HG03378 (cell line): ENCODE measurements at regions not wholly inside any gene's neighbourhood (a gene's known extent, or its start where the extent isn't known, plus 50 kb on each side); places are given as distances from the start of the nearest gene placed in this dataset.

ENCODE experiments used
- ATAC-seq: cut with Tn5 transposase; IDR thresholded peaks from one replicate; pipeline ENCODE4 v1.9.1; 2021; ENCODE audit warnings: mild to moderate bottlenecking, moderate library complexity; ENCODE audit not compliant: unreplicated experiment

DNA sequence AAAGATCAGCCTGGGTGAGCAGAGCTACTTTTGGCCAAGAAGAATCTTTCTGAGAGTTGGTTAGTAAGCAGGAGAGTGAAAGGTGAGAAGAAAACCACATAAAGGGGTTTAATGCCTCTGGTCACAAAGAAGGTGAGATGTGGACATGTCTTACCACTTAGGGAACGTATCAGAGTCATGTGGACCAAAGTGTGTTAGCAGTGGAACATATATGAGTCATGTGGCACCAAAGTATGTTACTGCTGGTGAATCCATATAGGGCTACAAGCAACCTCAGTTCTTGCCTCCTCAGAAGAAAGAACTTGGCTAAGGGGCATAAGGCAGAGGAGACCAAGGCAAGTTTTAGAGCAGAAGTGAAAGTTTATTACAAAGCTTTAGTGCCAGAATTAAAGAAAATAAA, 411.6 kb upstream of the NEGR1 start:
- no peak for ATAC-seq

DNA sequence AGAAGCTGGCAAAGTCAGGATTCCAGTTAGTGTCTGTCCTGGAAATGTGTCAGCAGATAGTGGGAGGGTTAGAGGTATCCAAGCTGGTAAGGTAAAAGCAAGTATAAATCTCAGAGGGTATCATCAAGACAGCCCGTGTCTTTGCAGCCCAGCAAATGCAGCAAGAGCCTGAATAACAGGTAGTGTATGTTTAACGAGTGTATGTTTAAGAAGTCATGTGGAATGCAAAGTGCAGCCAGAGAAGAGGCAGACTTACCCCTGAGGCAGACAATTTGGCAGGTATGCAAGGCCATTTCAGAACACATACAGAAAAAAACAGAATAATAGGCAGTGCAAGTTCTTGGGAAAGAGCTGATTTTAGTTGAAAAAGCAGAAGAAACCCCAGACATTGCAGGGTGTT, 411.0 kb upstream of the NEGR1 start:
- no peak for ATAC-seq

DNA sequence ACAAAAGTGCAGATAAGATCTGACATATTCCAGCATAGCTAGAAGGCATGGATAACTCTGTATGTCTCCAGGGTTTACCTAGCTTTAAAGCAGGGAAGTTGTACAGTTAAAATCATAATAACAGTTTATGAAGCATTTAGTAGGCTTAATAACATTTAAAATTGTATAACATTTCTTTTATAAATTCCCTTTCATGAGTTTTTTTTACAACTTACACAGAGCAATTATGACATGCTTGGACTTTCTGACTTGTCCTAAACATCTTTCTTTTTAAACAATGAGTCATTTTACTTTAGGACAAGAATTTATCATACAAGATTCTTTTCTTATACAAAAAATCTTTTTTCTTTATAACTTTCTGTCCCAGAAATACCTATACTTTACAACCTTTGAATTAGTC, 408.5 kb upstream of the NEGR1 start:
- ATAC-seq = no peak

DNA sequence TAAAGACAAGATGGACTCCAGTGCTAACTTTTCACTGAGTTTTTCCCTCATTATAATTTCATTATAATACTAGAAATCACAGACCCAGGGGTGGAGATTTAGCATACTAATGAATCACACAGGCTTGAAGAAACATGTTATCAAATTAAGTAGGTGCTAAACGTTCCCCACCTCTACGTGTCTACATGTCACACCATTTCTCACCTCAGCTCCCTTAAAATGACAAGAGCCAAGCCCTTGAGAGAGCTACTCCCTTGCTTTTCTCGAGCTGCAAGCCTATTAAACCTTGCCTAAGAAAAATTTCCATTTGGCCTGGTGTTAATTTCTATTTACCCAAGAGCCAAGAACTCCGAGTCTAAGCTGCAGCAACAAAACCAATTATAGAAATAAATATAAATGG, 396.3 kb upstream of the NEGR1 start:
- ATAC-seq = no peak

DNA sequence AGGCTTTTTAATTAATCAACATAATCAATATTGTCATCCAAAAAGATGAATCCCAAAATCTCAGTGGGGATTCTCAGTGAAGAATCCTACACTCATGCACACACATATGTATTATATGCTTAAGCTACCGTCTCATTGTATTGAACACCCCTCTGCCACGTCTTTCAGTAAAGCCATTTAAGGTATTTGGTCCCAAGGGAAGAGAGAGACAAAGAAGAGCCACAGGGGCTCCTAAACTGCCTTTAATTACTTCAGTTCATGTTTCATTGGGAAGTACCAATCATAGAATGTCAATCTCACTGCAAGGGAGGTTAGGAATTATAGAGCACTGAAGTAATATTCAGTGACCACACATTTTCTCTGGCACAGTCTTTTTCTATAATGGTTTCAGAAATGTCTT, 388.6 kb upstream of the NEGR1 start:
- no peak for ATAC-seq

DNA sequence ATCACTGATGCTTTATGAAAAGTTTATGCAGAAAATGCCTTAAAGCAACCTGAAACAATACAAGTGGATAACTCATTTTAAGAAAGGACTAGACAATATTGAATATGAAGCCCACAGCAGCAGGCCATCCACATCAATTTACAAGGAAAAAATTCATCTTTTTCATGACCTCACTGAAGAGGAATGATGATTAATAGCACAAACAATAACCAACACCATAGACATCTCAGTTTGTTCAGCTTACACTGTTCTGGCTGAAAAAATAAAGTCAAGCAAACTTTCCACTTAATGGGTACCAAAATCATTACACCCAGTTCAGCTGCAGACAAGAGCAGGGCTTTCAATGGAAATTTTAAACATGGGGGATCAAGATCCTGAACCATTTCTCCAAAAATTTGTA, 380.6 kb upstream of the NEGR1 start:
- no peak for ATAC-seq

DNA sequence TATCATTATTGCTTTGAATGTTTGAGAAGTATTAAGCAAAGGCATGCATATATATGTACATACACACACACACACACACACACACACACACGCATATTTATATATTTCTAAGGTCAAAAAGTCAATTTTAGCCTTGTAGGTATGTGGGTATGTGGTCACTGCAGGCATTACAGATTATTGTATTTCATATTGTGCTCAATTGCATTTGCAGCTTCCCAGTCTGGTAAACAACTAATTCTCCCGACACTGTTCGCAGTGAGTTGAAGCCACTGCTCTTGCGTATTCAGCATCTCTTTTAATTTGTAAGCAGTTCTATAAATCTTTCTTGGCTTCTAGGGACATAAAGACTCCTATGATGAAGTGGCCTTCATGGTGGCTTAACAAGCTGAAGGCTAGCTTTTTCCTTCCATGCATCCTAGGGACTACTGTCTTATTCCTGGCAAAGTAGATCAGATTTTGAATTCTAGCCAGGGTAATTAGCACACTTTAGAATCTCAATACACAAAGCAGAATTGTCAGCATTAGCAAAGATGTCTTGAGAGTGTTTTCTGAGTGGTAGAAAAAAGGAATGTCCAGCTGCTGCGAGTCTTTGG, 368.6 kb upstream of the NEGR1 start:
- ATAC-seq = no peak

DNA sequence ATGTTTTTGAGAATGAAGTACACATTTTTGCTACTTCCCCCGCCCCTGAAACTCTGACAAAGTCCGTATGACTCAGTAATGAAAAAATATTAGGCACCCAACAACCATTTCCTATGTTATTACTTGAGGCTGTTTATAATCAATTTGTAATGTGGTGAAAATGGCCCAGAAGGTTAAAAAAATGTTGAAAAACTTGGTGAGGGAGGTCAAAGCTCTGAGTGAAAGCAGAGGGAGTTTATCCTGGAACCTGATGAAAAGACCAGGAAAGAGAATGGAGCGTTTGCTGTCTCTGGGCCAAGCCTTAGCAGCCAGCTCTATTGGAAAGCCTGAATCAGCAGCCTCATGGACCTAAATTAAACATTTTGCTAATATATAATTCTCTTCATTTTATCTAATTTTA, 367.7 kb upstream of the NEGR1 start:
- no peak for ATAC-seq

DNA sequence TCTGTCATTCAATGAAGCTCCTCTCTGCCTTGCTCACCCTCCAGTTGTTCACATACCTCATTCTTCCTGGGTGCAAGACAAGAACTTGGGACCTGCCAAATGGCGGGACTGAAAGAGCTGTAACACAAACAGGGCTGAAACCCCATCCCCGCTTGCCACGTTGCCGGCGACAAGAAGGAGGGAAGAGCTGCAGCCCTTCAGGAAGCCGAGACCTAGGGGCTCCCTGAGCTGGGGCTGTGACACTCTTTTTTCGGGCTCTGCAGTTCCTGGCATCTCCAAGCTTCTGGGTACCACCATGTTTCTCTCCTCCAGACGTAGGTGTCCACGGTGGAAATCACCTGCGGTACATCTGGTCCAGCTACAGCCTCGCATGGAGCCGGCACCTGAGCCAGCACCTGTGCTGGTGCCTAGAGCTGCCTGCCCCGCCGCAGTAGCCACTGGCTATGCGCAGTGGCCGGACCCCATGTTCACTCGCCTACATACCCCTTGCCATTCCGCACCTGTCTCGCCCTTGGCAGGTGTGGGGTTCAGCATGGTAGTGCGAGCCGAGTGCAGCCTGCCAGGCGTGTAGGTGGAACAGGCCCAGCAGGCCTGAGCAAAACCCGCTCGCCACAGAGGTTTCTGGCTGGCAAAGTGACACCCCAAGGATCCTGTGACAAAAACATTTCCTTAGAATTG, 367.0 kb upstream of the NEGR1 start:
- no peak for ATAC-seq

DNA sequence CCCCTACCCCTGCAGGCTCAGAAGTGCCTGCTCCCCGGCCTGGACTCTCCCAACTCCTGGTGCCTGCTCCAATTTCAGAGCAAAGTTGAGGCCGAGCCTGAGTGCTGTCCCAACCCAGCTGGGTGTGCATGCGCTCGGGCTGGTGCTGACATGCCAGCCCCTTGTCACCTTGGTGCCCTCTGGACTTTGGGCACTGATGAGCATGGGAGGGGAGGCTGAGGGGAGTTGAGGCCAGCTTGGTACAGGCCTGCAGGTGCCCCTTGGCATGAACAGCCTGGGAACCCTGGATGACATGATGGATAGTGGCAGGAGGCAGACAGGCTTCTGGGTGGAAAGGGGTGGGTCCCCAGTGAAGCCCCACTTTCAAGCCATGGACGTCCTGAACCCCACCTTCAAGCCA, 366.1 kb upstream of the NEGR1 start:
- no peak for ATAC-seq

DNA sequence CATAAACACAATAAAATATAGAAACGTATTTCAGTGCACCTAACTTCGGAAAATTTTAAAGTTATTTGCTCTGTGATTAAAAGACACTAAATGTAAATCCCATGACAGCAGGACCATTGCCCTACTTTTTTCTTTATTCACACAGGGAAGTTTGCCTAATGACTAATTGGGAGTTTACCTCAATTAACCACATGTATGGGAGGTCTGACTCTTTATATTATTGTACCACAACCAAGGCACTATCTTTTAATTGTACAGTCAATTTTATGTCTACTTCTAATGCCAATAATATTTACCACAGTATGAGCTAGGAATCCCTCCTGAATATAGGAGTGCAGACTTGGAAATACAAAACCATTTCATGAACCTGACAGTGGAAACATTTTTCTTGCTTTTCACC, 360.8 kb upstream of the NEGR1 start:
- no peak for ATAC-seq

DNA sequence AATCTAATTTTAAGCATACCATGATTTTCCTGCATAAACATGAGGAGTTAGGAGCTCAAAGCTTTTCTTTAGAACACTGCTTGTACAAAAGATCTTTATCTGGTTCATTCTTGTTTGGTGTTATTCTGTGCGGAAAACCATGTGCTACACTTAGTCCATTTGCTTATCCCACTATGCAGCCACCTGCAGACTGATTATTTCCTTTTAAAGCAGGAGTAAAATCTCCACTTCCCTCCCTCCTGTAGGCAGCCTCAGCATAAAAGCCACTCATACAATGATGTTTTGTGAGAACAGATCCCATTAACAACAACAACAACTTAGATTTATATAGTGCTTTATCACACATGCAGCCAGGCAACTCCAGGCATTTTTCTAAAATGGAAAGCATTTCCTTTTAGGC, 355.3 kb upstream of the NEGR1 start:
- ATAC-seq = no peak

DNA sequence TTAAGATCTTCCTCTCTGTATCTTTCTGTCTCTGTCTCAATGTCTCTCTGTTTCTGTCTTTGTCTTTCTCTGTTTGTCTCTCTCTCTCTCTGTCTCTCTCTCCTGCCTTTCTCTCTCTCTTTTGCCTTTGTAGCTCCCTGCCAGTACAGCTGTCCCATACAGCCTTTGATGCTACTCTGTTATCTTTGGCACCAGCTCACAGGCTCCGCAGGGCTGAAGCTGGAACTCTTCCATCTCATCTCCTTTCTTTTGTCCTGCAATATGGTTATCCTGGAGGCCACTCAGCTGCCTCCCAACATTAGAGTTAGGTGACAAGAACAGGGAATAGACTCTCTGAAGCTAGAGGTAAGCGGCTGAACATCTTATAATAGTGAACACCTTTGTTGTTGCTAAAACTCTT, 354.3 kb upstream of the NEGR1 start:
- ATAC-seq = no peak

DNA sequence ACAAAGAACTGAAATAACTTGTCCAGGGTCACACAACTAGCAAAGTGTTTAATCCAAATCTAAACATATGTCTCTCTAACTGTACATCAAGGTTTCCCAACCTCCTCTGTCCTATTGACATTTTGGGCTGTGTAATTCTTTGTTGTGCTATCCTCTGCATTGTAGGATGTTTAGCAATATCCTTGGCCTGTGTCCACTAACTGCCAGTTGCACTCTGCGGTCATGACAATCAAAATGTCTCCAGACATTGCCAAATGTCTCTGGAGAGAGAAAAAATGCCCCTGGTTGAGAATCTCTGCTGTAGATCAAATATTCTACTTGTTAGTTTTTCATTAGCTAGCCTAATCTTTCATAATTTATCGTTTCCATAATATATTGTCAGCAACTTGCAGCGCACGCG, 353.4 kb upstream of the NEGR1 start:
- ATAC-seq = no peak

DNA sequence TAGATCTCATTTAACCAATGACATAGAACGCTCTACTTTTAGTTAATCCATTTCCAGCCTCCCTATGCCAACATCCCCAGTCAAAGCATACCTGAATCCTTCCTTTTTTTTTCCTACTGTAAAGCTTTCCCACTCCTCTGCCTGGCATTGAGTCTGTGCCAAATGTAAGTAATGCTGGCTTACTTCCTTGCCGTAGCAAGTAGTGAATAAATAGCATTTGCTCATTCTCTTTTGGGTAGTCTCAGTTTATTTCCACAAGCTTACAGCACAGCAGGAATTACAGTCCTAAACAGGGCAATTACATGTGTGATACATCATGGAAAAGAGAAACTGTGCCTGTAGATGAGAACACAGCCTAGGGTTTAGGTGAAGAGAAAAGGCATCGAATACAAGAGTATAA, 352.6 kb upstream of the NEGR1 start:
- ATAC-seq = no peak

DNA sequence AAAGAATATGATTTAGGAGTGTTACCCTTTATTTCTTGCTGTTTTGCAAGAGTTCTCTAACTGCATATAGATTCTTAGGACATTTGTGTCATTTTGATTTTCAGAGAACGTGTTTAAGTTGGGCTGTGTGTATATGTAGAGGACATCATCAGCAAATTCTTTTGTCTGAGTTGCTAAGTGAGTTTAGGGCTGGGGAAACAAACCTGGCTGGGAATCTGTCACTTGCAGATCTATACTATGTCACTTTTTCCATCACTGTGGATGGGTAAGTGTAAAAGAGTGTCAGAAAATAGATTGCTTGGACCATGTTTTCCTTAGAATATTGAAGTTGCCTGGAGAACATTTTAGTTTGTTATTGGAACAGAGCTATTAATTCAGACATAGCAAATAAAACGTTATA, 349.1 kb upstream of the NEGR1 start:
- no peak for ATAC-seq

DNA sequence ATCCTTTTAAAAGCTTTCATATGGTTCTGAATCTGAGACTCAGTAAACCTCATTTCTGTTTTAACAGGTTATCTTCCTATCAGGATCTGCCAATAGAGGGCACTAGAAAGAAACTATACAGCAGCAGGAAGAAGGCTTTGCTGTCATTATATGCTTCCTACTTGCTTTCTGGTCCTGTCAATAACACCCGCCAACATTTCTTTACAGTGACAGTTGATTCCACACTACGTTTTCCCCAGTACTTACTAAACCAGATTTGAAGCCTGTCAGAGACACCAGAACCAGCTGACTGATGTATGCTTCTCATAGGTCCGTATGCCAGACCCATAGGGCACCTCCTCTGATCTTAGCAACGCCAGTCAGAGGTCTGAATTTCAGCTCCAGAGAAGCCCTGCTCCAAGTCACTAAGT, 341.0 kb upstream of the NEGR1 start:
- ATAC-seq = peak; percentile 92

DNA sequence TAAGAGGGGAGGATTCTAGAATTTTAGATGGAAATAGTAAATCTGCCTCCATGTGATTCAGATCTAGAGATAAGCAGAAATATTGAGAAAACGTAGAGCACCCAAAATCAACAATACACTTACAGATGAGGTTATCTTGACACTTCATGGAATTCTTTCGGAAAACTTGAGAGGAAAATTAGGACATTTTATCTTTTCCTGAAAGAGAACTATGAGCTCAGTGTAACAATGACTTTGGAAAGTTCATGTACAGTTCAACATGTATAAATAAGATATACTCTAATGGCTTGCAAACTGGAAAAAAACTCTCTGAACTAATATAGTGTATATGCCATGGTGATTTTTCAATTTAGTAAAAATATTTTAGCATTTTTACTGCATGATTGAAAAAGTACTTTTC, 338.1 kb upstream of the NEGR1 start:
- no peak for ATAC-seq

DNA sequence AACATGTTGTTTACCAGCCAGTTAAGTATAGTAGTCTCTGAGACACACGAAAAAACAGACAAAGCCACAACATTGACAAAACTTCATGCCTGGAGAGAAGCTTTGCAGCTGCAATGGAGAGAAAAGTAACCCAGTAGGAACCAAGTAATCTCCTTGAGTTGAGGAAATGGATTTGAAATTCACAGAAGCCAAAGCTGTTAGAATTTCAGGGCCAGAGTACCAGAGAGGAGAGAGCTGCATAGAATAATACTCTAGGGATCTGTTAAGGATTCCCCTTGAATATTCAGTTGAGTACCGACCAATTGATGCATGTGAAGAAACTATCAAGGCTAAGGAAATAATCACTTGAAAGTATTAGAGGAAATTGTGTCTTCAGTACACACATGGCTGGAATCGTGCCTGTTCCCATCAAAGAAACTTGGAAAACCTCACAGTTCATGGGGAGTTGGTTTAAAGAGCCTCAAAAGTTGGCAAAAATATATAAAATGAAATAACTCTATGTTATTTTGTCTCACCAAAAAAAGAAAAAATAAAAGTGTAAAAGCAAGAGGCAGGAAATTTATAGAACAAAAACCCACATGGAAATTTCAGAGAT, 324.0 kb upstream of the NEGR1 start:
- no peak for ATAC-seq

DNA sequence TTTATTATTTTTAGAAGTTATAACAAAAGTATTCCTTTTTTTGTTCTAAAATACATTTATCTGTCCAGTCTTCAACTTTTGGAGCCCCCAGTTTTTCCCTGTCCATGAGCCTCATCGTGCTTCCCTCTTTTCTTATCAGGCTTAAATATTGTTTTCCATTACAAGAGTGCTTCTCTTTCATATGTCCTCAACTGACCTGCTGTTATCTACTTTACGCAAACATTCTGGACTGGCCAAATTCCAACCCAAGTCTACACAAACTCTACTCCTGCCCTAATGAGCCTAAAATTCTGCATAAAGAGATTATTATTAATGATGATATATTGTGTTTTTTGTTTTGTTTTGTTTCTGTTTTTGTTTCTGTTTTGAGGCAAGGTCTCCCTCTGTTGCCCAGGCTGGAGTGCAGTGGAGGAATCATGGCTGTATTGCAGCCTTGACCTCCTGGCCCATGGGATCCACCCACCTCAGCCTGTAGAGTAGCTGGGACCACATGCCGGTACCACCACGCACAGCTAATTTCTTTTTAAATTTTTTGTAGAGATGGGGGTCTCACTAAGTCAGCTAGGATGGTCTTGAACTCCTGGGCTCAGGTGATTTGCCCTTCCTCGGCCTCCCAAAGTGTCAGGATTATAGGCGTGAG, 318.8 kb upstream of the NEGR1 start:
- ATAC-seq = no peak

DNA sequence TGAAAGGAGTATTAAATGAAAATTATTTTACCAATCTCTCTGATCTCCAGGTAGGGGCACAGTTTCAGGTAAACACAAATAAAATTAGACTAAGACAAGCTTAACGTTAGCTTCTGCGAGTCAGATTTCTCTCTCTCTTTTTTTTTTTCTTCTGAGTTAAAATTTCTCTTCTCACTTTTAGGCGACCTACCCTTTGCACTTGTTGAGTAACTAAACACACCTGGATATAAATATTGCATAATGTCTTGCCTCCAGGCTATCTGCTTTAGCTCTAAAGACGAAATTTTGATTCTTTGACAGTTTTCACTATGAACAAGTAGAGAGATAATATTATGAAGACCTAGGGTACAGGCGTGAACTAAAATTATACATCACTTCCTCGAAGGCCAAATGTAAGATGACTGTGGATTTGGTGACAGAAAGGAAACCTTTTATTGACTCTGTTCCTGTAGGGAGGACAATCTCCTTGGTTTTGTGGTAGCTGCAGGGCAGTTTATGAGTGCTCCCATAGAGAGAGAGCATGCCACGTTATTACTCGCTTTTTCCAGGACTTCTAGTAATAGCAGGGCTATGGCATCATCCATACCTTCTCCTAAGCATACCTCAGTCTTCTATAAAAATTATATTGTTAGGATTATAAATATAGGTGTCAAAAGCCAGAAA, 303.8 kb upstream of the NEGR1 start:
- ATAC-seq = no peak

DNA sequence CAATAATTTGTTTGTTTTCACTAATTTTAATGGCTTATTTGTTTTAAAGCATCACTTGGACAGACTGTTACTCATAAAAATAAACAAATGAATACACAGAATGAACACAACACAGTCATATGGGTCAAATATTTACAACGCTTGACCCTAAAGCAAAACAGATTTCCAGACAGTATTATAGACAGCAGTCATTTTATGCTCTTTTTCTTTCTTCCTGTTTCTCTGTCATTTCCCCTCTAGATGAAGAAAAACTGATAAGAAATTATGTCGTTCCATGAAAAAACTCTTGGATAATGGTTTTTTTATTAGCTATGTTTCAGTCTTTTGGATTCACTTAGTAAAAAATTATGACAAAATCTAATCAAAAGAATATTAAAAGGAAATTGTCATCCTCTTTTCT, 297.3 kb upstream of the NEGR1 start:
- ATAC-seq = no peak
